NCI-H1930 (cell line): ENCODE measurements at regions not wholly inside any gene's neighbourhood (a gene's known extent, or its start where the extent isn't known, plus 50 kb on each side); places are given as distances from the start of the nearest gene placed in this dataset.

Experiments used
- DNase-seq, 2 experiments: peaks; one replicate each; lab custom pipeline; 2025; lab: John Stamatoyannopoulos, UW

DNA sequence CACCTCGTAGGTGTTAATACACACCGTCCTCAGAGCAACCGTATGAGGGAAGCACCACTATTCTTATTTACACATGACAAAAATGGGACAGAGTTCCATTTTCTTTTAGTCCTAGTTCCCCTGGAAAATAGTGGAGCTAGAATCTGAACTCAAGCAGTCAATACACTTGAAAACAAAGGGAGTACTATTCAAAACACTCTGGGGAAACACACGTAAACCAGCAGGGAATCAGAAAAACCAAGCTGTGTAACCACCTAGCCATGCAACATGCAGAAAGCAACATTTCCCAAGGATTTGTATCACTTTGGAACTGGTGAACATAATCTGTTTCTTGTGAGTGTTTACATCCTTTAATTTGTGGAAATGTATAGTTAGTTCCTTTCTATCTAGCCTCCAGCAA is 208.2 kb downstream of the UBE2E3 start:
- DNase-seq: no peak

DNA sequence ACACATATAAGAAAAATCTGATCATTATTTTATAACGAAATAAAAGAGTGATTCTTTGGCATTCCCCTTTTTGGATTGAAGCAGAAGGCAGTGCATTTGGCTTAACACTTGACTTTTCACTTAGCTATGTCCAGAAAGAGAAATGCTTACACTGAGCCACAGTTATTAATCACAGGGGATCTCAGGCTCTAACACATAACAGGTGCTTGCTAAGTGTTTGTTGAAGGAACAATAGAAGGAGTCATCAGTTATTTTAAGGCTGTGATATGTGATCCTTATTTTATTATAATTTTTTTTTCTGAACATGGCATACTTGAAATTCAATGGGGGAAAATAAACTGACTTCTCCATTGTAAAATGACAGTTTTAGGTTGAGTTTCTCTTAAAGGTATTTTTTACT is 209.5 kb downstream of the UBE2E3 start:
- no peak for DNase-seq

DNA sequence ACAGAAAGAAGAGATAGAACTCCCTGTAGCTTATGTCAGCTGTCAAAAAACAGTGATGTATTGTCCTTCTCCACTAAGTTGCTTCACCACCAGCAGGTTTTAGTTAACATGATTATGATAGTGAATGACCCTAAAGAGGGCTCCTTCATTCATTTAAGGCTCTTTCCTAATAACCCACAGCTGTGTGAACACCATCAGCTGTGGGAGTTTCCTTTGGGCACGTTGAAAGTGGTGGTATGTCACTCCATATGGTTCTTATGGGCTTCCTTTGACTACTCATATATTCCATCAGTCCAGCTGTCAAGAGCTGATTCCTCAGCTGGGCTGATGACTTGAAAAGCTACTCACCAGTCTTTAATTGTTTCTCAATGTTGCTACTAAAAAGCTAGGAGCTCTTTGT is 210.3 kb downstream of the UBE2E3 start:
- no peak for DNase-seq

DNA sequence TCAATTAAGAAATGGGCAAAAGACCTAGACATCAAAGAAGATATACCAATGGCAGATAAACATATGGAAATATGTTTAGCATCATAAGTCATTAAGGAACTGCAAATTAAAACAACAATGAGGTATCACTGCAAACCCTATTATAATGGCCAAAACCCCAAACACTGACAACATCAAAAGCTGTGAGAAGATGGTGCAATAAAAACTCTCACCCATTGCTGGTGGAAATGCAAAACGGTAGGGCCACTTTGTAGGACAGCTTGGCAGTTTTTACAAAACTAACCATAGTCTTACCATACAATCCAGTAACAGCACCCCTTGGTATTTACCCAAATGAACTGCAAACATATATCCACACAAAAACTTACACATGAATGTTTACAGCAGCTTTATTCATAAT is 213.1 kb downstream of the UBE2E3 start:
- DNase-seq: no peak

DNA sequence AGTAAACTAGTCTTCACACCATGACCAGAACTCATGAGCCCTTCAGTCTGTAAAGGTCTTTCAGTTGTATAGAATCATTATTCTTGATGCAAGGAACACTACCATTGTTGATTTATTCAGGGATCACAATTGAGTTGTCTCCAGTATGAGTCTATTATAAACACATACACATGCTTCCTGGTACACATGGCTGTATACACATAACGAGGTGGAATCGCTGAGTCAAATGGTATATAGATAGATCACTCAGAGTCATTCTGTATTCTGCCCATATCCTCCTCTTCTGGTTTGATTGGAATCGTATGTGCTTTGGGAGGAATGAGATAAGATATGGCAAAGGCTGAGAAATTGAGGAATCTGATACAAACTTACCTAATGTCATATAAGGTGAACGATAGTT is 216.0 kb downstream of the UBE2E3 start:
- no peak for DNase-seq

DNA sequence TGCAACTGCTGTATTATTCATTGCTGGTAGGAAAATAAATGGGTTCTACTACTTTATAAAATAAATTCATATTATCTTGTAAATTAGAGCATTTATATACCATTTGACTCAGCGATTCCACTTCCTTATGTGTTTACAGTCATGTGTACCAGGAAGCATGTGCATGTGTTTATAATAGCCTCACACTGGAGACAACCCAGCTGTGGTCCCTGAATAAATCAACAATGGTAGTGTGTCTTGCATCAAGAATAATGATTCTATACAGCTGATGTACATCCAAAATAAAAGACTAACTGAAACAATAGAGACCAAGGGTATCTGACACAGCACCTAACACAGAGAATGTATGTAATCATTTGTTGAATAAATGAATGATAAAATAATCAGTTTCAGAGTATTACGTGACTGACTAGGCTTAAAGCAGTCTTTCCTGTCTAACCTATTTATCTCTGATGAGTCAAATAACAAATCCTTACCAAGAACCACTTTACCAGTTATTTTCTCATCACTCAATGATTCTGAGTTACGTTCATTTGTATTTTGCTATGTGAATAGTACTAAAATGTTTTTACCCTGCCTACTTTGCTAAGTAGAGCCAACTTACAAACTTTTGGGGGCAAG is 216.8 kb downstream of the UBE2E3 start:
- DNase-seq: no peak

DNA sequence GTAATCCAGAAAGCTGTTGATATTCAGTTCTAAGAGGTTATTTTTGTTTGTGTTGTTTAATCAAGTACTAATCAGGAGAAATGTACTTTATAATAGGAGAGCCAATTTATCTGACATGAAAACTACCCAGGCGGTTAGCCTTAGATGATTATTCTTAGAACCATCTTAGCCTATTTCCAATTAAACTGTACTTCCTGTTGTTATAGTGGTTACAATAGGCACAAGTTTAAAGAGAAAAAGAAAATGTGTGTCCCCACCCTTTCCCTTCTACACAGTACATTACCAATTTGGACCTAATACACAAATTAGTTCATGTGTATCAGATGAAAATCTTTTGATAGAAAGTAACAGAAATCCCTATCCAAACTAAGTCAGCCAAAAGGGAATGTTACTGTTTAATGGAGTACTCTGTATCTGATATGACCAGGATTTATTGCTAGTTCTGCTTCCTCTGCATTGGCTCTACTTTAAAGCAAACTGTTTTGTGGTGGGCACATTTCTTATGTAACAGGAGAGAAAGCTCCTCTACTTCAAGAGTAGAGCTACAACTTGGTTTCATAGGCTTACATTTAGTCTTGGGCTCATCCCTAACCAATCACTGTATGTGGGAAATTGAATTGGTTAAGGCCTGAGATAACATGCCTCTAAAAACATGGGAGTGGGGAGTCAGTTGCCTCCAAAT is 217.9 kb downstream of the UBE2E3 start:
- no peak for DNase-seq

DNA sequence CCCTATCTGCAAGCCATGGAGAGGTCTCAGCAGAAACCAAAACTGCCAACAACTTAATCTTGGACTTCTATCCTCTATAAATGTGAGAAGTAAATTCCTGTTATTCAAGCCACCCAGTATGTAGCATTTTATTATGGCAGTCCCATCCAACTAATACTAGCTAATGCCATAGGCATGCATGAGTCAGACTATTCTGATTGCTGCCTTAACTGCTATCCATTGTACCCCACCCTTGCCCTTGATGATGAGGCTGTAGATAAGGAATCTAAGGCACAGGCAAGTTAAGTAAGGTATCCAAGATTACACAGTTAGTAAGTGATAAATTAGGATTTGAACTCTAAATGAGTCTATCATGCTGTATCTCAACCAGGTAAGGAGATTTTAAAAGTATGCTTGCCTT is 223.0 kb downstream of the UBE2E3 start:
- DNase-seq: no peak

DNA sequence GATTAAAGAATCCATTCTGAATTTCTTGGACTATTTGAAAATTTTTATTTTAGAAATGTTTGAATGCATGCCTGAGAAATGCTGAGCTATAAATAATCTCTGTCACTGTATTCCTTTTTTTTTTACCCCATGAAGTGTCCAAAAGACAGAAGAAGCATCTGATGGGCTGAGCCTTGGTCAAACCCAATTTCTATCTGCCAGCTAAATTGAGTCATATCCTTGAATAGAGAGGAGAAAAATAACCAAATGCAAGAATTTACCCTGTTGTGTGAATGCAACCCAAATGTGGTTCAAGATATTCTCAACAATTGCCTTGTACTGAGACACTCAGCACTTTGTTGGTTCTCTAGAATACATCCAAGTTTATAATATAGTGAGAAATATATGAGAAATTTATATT is 223.5 kb downstream of the UBE2E3 start:
- no peak for DNase-seq

DNA sequence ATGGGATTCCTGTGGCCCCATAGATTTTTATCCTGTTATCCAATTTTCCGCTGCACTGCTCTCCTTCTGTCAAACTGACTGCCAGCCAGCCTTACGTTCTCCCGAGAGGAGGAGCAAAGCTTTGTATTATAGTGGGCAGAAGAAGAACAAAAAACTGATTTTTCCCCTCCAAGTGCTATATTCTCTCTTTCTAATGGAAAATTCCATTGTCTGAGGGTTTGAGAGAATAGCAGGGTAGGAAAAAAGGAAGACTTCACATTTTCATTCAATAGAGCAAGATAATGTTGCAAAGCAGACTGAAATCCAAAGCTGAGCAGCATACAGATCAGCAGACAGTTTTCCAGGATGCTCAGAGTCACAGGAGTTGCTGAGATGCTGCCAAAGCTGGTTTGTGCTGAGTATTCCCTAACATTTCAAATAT is 238.0 kb downstream of the UBE2E3 start:
- DNase-seq: no peak

DNA sequence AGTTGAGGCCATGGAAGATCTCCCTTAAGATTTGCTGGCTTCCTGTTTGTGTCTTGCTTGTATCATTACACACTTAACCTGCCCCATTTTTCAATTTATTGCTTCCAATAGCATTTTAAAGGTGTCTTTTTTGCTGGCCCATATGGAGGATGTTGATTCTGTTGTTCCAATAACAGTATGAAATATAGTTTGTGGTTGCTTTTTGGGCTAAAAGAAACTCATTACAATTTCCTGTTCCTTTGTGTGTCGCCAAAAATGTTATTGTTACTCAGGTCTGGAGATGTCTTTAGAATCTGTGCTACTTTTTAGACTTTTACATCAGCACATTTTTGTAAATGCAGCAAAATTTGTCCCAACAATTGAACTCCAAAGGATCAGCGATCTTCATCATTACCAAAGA is 234.0 kb upstream of the ITGA4 start:
- no peak for DNase-seq

DNA sequence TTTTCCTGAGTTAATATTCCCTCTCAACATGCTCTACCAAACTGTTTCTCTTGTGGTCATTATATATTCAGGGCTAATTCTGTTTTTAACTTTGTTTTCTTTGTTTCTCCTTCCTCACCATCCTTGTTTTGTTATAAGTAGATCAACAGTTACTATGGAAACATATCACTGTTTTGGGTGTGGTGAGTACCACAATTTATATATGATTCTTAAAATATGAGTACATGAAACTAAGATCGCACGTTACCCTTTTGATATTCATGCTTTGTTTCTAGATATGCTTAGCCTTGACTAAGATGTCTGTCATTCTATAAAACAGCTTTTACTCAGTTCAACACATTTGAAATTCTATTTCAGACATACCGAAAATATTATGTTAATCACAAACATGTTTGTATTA is 232.3 kb upstream of the ITGA4 start:
- DNase-seq: no peak

DNA sequence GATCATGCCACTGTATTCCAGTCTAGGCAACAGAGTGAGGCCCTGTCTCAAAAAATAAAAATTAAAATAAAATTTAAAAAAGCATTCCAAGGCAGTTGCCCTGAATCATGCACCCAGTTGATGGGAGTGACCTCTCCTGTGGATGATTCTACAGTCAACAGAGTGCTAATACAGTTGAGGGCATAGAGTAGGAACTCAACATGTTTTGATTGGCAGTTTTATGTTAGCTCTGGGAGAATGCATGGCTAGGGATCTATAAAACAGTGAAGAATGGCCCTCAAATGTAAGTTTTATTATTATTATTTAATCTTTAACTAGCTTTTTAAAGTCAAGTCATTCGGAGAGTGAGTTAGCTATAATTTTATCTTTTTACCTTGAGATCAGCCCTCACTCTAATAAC is 228.5 kb upstream of the ITGA4 start:
- DNase-seq: no peak

DNA sequence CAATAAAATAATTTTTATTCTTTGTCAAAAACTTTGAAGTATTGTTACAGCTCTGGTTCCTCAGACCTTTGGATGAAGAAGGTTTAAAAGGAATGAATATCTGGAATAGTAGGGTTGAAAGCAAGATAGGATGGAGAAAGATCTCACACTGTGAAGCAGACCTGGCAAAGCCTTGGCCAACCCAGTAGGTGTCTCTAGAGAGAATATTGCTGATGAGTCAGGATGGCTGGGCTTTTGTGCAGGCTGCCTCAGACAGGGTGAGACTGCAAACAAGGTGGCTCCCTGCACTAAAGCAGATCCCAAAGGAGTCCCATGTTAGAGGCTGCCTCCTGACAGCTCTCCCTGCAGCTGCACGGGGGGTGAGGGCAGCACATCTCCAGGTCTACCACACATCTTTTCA is 226.0 kb upstream of the ITGA4 start:
- no peak for DNase-seq

DNA sequence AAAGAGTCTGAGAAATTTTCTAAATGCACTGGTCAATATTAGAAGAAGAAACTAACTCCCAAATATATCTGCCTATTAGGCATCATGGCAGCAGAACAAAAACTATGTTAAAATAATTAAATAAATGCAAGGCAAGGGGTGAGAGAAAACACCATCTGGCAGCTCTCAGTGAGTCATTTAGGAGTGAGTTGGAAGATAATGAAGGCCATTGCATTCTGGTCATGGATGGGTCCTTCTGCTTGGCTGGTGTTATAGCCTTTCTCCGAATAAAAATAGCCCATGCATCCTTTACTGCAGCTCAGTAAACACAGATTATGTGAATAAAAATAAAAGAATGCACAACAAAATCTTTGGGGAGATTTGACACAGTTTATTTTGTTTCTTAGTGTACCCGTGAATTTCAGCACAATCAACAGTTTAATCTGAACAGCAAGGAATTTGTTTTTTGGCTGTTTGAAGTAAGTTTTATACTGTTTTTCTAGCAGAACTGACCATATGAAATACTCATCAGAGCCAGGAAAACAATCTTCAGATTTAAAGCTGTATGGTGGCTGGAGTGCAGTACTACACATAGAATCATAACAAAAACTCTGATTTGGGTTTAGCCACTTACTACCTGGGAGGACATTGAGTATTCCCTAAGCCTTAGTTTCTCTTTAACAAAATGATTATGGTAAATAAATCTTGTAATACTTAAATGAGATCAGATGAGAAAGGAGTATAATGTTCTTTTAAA is 225.1 kb upstream of the ITGA4 start:
- DNase-seq: no peak

DNA sequence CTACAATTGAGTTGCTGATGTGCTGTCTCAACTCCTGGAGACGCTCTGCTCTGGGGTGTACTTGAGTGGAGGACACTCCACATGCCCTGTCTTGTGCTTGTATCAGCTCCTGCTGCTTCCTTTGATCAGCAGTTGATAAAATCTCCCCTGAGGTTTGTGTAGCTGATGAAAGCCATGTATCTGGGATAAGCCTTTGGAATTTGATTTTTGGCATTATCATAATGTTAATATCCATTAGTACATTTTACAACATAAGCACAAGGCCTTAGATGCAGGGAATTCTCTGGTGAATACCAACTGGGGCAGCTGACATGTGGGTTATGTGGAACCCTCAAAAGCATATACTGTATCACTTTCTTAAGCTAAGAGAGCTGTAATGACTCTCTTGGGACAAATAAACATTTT is 222.7 kb upstream of the ITGA4 start:
- DNase-seq: no peak

DNA sequence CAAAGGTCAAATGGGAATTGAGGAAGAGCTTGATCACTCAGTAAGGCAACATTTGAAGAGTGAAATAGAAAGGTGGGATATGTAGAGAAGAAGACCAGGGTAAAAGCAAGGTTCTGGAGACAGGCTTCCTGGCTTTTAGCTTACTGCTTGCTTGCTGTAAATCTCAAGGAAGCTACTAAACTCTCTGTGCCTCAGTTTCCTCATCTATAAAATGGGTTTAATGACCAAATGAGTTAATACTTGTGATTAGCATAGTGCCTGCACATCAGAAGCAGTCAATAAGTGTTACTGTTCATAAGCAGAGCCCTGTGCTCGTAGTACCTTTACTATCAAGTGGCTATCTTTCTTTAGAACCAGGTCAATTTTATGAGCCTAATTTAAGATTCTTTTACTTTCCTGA is 222.2 kb upstream of the ITGA4 start:
- no peak for DNase-seq

DNA sequence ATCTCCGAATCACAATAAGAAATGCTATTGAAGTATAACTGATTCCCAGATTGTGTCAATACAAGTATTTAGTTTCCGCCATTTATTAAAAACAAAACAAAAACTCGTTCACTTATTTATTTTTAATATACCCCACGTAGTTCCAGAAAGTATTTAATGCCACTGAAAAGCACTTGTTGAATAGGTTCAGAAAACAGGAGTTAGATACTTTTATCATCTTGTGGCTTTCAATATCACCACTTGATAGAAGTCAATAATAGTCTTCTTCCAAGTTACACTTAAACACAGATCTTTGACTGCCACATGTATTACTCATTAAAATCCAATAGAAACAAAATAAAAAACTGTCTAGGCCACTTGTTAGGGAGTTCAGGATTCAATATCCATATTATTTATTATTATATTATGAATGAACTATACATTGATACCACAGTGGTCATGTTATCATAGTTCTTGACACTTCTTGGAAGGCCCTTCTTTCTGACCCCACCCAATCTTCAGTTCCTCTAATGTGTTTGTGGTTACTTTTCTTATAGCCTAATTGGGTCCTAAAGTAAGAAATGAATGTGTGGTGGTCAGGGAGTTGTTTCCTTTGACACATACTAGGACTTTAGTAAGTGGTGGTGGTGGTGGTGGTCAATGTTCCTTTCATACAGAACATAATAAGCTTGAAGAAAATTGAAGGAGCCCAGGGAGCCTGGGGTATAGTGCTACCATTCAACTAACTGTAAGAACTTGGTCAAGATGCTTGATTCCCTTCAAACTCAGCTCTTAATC is 221.3 kb upstream of the ITGA4 start:
- DNase-seq: no peak

DNA sequence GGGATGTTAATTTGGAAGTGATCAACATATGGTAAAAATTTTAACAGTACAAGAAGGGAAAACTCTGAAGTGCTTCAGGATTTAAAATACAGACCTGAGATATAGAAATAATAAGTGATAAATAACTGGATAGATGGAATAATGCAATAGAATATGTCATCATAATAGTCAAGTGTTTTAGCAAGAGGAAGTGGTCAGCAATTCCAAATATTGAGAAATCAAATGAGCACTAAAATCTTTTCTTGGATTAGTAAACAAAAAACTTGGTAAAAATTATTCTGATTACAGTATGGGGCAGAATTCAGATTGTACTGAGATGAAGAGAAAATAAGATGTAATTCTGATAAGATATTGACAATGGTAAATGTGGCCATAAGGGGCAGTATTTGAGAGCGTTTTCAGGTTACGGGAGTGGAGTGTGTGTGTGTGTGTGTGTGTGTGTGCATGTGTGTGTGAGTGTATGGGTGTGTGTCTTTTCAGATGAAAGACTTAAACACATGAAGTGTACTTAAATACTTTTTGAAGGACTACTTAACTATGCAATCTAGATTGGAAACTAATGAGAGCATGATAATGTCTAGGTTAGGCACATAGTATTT is 217.9 kb upstream of the ITGA4 start:
- DNase-seq: no peak

DNA sequence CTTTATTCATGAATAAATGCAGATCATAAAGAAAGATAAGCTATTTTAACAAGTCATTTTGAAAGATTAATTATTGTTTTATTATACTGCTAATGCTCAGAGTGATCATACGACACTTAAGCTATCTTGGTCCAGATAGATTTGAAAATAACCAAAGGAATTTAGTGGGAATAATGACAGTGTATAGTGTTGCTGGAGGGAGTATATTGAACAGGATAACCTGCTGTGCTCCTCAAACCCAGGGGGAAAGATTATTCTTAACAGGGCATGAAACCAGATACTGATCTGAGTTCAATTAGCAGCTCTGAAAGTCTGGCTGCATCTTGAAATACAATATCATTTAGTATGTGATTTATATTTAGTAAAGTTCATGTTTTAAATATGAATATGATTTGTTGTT is 216.3 kb upstream of the ITGA4 start:
- DNase-seq: no peak

DNA sequence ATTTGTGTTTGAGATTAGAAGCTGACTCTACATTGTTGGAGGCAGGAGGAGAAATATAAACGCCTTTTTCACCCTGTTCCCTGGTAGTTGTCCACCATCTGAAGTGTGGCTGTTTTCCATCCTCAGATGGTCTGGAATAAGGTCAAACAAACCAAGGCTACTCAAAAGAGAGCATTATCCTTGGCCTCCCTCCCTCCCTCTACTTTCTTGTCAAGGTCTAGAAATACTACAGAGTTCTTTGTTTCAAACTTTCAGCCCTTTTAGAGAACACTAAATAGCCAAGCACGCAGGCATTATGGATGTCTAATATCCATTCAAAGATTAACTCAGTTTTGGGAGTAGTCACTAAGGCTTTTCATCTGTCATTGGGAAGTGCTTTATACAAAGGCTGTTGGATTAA is 215.8 kb upstream of the ITGA4 start:
- DNase-seq: no peak

DNA sequence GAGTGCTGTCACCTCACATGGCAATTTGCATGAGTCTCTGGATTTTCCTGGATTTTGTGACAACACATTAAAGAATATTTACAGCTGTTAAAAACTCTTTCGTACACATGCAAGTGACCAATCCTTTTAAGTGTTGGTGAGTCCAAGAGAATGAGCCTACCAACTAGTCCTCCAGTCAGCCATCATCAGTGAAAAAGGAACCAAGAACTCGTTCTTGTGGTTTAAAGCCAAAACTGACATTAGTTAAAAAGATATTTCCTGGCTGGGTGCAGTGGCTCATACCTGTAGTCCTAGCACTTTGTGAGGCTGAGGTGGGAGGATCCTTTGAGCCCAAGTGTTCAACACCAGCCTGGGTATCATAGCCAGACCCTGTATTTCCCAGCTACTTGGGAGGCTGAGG is 215.4 kb upstream of the ITGA4 start:
- no peak for DNase-seq
